HG02852 (cell line): ENCODE measurements at regions not wholly inside any gene's neighbourhood (a gene's known extent, or its start where the extent isn't known, plus 50 kb on each side); places are given as distances from the start of the nearest gene placed in this dataset.

ENCODE experiments used
- ATAC-seq: cut with Tn5 transposase; IDR thresholded peaks from one replicate; pipeline ENCODE4 v1.9.1; 2021; ENCODE audit warnings: mild to moderate bottlenecking, moderate library complexity; ENCODE audit not compliant: unreplicated experiment

DNA sequence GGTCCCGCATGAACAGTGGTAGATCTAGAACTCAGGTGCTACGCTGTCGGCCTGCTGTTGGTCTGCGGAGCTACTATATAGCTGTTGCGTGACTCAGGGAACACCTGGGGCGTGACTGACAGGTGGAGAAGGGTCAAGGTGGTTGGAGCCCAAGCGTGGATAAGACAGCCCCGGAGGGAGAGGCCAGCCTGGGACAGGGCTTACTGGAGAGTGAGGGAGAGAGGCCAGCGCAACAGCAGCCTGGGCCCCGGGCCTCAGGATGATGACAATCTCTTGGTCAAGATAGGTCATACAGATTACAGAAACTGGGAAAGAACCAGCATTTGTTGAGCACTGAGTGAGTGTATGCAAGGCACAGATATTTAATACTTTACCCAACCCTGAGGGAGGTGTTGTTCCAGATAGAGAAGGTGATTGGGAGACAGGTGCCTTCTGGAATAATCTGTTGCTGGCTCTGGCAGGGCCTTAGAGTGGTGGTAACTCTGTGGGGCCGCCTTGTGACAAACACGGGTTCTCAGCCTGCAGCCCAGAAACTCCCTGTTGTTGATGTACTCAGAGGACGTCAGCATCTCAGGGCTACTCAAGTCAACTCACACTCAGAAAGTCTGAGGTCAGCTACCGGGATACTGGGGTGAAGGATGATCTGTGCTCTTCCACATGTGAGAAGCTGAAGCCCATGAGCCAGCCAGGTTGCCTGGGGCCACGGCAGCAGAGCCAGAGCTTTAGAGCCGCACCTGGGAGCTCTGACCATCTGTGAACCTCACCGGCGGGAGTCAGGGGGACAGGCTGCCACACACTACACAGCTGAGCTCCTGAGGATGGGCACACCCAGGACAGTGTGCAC is 265.4 kb upstream of the HES1 start:
- ATAC-seq: no peak

DNA sequence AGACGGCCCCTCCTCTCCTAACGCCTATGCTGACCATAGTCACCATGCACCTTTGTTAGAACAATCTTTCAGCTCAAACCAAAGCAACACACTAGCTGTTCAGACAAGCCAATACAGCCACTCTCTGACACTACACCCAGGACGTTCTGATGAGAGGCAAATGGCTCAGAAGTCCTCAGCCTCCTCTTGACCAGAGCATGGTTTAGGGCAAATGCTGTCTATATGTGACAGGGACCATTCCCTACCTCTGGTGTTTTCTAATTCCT is 264.8 kb upstream of the HES1 start:
- no peak for ATAC-seq

GRCh38 chr3:193872265-193872753 is 263.6 kb upstream of the HES1 start:
- ATAC-seq: peak; percentile 47

DNA sequence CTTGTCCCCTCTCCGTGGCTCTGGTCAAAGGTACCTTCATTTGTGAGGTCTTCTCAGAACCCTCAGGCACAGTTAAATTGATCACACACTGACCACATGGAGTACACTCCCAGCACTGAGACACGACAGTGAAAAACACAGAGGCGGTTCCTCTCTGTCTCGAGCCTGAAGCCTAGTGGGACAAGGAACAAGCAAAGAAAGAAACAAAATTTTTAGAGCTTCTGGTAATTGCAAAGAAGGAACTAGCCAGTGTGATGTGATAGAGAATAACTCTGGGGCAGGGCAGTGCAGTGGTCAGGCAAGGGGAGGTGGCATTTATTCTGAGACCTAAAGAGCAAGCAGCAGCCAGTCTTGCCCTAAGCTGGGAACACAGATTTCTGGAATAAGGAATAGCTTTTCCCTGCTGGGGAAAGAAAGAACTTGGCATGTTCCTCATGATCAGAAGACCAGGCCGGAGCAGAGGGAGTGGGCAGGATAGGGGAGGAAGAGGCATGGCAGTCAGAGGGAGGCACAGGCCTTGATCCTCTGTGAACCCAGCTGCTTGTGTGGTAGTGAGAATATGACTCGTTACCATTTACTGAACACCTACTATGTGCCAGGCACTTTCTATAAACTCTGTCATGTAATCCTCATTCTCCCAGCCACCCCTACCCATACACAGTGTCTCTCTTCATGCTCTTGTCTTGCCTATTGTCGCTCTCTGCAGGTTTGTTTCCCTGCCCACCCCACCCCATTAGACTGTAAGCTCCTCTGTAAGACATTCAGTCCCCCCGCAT is 262.3 kb upstream of the HES1 start:
- ATAC-seq: no peak

DNA sequence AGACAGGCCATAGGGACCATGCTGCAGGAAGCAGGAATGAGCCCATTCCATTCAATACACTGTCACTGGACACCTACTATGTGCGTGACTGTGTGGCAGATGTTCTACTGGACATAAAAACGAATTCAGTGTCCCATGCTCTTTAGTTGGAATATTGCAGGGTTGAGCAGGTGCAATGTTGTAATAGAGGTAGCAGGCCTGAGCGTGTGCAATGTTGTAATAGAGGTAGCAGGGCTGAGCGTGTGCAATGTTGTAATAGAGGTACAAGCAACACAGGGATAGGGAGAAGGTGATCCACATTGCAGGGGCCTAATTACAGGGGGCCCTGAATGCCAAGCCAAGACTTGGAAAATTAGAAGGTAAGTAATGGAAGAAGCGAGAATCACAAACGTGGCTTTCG is 261.4 kb upstream of the HES1 start:
- ATAC-seq: no peak

- ATAC-seq: no peak
Measured at GRCh38 chr3:193874997-193875593, 260.9 kb upstream of the HES1 start.

GRCh38 chr3:193875601-193876321 is 260.2 kb upstream of the HES1 start:
- no peak for ATAC-seq

- no peak for ATAC-seq
Measured at GRCh38 chr3:193879099-193879863, 256.7 kb upstream of the HES1 start.

GRCh38 chr3:193879864-193880242 is 256.1 kb upstream of the HES1 start:
- ATAC-seq: no peak

DNA sequence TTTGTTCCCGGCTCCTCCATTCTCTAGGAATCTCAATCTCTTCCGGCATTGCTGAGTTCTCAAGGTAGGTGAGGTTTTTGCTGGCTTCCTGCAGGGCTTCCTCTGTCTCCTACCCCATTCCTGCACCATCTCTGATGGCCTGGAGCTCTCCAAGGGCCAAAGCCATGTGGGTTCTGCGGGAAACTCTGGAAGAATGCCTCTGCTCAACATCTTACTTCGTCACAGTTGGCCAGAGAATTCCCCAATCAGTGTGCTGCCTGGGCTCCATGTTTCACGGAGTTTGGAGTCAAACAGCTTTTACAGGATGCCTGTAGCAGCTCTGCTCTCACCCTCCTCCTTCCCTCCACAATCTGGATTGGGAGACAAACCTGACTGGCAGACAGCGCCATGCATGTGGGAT is 253.9 kb upstream of the HES1 start:
- ATAC-seq: no peak

DNA sequence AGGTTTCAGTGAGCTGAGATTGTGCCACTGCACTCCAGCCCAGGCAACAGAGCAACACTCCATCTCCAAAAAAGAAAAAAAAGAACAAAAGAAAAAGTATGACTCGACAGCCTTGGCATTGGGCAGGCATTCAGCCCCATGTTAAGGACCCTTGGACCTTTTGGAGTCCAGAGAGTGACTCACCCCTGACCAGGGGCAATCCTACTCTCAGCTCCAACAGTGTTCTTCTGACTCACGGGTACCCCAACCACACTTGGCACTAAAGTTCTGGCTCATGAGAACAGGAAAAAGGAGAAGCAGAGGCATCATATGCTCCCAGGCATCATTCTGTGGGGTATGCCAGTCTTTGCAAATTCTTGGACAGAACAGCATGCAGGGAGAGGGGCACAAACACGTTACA is 252.4 kb upstream of the HES1 start:
- no peak for ATAC-seq

- no peak for ATAC-seq
Measured at GRCh38 chr3:193884027-193884426, 251.9 kb upstream of the HES1 start.

- no peak for ATAC-seq
Measured at GRCh38 chr3:193884652-193885051, 251.3 kb upstream of the HES1 start.

DNA sequence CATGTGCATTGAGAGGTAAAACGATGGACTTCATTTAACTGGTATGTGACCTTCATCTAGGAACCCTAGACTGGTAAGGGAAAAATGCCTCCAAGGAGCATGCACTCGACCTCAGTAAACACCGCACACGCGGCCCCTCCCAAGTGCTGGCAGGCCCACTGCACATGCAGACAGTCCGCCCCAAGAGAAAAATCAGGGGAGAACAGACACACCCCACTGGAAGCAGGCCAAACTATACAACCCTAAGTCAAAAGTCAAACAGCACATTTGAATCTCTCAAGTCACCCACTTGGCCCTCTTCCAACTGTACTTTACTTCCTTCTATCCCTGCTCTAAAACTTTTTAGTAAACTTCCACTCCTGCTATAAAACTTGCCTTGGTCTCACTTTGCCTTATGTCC is 250.1 kb upstream of the HES1 start:
- no peak for ATAC-seq

- ATAC-seq: no peak
Measured at GRCh38 chr3:193890016-193890897, 245.7 kb upstream of the HES1 start.

DNA sequence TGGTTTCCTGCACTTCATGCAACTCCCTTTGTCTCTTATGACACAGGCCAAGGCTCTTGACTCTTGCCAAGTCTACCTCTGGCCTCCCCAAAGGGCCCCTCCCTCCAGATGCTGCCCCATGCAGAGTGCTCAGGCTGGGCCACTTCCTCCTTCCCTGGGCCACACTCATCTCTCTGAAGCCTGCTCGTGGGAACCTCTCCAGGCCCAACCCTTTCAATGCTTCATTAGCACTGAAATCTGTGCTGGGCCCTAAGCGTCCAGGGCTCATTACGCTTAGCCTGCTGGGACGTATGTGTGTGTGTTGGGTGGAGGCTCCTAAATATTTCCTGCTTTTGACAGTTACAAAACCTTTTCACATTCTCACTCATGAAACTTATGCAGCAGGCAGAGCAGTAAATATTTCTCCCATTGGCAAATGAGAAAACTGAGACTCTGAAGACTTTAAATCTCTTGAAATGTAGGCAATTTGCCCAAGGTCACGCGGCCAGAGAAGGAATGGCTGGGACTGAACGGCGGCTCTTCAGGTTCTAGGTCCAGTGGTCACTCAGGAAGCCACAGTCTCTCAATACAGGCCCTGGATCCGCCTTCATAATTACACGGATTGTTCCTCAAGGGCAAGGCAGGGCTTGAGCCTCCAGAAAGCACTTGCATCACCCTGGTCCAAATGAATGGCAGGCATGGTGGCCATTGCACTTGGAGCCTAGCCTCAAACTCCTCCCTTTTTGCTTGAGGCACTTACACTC is 241.7 kb upstream of the HES1 start:
- no peak for ATAC-seq

- ATAC-seq: no peak
Measured at GRCh38 chr3:193895409-193895808, 240.5 kb upstream of the HES1 start.

- no peak for ATAC-seq
Measured at GRCh38 chr3:193896419-193896818, 239.5 kb upstream of the HES1 start.

- ATAC-seq: no peak
Measured at GRCh38 chr3:193897288-193897687, 238.7 kb upstream of the HES1 start.
